Neural cell (in vitro differentiated cells): ENCODE measurements at regions not wholly inside any gene's neighbourhood (a gene's known extent, or its start where the extent isn't known, plus 50 kb on each side); places are given as distances from the start of the nearest gene placed in this dataset.

Experiments used
- EP300 ChIP-seq: fragments of 450-650 bp; conservative IDR thresholded peaks from 2 replicates; pipeline ENCODE4 v1.6.1; 2014; ENCODE audit warnings: antibody characterized with exemption, mild to moderate bottlenecking, moderate library complexity; ENCODE audit not compliant: poor library complexity, severe bottlenecking
- EZH2 ChIP-seq: fragments of 200-600, 300-800 bp; shearing (Covaris generic), sonication (generic); IDR thresholded peaks from 2 replicates; pipeline ENCODE4 v1.6.1; 2014; ENCODE audit warnings: antibody characterized with exemption, low read length, borderline replicate concordance, mild to moderate bottlenecking; ENCODE audit not compliant: insufficient read depth, poor library complexity, severe bottlenecking
- MXI1 ChIP-seq: fragments of 450-650 bp; conservative IDR thresholded peaks from 2 replicates; pipeline ENCODE4 v1.6.1; 2014; ENCODE audit warnings: antibody characterized with exemption, mild to moderate bottlenecking; ENCODE audit not compliant: poor library complexity, severe bottlenecking
- POLR2AphosphoS5 ChIP-seq: IDR thresholded peaks from 2 replicates; pipeline ENCODE4 v1.6.1; 2012
- RAD21 ChIP-seq: fragments of 450-650 bp; conservative IDR thresholded peaks from 2 replicates; pipeline ENCODE4 v1.6.1; 2014; ENCODE audit warnings: antibody characterized with exemption, mild to moderate bottlenecking, moderate library complexity
- SMC3 ChIP-seq: fragments of 450-650 bp; conservative IDR thresholded peaks from 2 replicates; pipeline ENCODE4 v1.6.1; 2014; ENCODE audit warnings: antibody characterized with exemption, mild to moderate bottlenecking, moderate library complexity; ENCODE audit not compliant: poor library complexity
- TF ChIP-seq, protein P1 (sequence below): fragments of 450-650 bp; IDR thresholded peaks from 2 replicates; pipeline ENCODE4 v1.5.1; 2014; ENCODE audit warnings: antibody characterized with exemption, mild to moderate bottlenecking, moderate library complexity; ENCODE audit not compliant: poor library complexity, severe bottlenecking
- TF ChIP-seq, protein P2 (sequence below): IDR thresholded peaks from 2 replicates; pipeline ENCODE4 v1.6.1; 2012; ENCODE audit warnings: borderline replicate concordance

DNA sequence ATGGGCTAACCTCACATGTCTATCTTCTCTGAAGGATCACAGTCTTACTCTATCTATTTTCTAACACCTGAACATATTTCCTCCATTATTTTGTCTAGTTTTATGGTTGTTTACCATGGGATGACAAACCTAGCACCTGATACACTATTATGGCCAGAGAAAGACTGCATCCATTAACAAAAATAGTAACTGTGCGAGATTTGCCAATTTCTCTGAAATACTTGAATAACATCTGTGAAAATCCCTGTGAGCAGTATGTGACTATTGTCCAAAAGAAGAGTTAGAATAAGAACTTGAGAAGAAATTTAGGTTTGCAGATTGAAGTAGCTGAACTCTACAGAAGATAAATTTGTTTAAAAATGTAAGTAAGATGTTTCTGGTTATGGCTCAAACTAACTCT, 142.0 kb upstream of the CDH11 start:
- no peak for TF ChIP-seq POLR2AphosphoS5
- no peak for TF ChIP-seq EZH2
- TF ChIP-seq, protein P1, sequence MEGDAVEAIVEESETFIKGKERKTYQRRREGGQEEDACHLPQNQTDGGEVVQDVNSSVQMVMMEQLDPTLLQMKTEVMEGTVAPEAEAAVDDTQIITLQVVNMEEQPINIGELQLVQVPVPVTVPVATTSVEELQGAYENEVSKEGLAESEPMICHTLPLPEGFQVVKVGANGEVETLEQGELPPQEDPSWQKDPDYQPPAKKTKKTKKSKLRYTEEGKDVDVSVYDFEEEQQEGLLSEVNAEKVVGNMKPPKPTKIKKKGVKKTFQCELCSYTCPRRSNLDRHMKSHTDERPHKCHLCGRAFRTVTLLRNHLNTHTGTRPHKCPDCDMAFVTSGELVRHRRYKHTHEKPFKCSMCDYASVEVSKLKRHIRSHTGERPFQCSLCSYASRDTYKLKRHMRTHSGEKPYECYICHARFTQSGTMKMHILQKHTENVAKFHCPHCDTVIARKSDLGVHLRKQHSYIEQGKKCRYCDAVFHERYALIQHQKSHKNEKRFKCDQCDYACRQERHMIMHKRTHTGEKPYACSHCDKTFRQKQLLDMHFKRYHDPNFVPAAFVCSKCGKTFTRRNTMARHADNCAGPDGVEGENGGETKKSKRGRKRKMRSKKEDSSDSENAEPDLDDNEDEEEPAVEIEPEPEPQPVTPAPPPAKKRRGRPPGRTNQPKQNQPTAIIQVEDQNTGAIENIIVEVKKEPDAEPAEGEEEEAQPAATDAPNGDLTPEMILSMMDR, result no peak
- TF ChIP-seq, protein P2, sequence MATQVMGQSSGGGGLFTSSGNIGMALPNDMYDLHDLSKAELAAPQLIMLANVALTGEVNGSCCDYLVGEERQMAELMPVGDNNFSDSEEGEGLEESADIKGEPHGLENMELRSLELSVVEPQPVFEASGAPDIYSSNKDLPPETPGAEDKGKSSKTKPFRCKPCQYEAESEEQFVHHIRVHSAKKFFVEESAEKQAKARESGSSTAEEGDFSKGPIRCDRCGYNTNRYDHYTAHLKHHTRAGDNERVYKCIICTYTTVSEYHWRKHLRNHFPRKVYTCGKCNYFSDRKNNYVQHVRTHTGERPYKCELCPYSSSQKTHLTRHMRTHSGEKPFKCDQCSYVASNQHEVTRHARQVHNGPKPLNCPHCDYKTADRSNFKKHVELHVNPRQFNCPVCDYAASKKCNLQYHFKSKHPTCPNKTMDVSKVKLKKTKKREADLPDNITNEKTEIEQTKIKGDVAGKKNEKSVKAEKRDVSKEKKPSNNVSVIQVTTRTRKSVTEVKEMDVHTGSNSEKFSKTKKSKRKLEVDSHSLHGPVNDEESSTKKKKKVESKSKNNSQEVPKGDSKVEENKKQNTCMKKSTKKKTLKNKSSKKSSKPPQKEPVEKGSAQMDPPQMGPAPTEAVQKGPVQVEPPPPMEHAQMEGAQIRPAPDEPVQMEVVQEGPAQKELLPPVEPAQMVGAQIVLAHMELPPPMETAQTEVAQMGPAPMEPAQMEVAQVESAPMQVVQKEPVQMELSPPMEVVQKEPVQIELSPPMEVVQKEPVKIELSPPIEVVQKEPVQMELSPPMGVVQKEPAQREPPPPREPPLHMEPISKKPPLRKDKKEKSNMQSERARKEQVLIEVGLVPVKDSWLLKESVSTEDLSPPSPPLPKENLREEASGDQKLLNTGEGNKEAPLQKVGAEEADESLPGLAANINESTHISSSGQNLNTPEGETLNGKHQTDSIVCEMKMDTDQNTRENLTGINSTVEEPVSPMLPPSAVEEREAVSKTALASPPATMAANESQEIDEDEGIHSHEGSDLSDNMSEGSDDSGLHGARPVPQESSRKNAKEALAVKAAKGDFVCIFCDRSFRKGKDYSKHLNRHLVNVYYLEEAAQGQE, result no peak
- no peak for TF ChIP-seq EP300
- TF ChIP-seq RAD21, result no peak
- TF ChIP-seq MXI1, result no peak
- no peak for TF ChIP-seq SMC3
